ENCODE measurements at regions not wholly inside any gene's neighbourhood (a gene's known extent, or its start where the extent isn't known, plus 50 kb on each side); places are given as distances from the start of the nearest gene placed in this dataset.

DNA sequence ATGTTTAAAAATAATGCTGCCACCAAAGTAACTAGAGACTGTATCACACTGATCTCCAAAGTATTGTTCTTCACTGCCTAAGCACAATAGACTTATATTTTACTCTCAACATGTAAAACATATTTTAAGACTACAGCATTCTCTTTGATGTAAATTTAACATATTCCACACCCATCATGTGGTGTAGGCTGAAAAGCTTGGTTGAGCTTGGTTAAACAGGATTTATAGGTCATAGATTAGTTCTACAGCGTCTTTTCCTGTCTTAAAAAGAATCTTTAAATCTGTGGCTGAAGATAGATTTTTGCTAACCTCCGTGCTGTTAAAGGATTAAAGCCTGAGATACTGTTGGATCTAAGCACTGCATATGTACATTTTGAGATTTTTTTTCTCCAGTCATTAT, 379.9 kb downstream of the SH2D1A start:
- ChIA-PET POLR2A (interaction anchor here (4.0 kb wide), 1 partner anchor 11 kb away, joined by 29 read pairs; no protein-coding TSS in a partner anchor), CTCF (no interaction called here)
- no peaks in the 10 kb centered on the region for H3K36me3 ChIP-seq (ENCODE audit: insufficient read depth, low read length)
- H3K27ac ChIP-seq (ENCODE audit: low read depth in 1 of 2, low read length in 2 of 2), result no peak overlapping the region
- no peaks in the 10 kb centered on the region for H3K9me3 Mint-ChIP-seq
- H3K4me3 Mint-ChIP-seq, result peak overlapping the region; percentile 78
- intact Hi-C loops (cut with DNase I, micrococcal nuclease), result no loop called here
- peak overlapping the region; percentile 90 for H3K27ac Mint-ChIP-seq
- TF ChIP-seq, protein P1, sequence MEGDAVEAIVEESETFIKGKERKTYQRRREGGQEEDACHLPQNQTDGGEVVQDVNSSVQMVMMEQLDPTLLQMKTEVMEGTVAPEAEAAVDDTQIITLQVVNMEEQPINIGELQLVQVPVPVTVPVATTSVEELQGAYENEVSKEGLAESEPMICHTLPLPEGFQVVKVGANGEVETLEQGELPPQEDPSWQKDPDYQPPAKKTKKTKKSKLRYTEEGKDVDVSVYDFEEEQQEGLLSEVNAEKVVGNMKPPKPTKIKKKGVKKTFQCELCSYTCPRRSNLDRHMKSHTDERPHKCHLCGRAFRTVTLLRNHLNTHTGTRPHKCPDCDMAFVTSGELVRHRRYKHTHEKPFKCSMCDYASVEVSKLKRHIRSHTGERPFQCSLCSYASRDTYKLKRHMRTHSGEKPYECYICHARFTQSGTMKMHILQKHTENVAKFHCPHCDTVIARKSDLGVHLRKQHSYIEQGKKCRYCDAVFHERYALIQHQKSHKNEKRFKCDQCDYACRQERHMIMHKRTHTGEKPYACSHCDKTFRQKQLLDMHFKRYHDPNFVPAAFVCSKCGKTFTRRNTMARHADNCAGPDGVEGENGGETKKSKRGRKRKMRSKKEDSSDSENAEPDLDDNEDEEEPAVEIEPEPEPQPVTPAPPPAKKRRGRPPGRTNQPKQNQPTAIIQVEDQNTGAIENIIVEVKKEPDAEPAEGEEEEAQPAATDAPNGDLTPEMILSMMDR (IDR thresholded peaks at IDR 0.05), result no peak
- H3K27me3 Mint-ChIP-seq, result no peaks in the 10 kb centered on the region
- DNase-seq (no peak), ATAC-seq (ENCODE audit: poor library complexity) (peak; percentile 61)
- H3K4me1 Mint-ChIP-seq (ENCODE audit: low read depth), result peaks cover 79% of the 10 kb centered on the region
- peaks cover 6% of the 10 kb centered on the region for H3K4me1 ChIP-seq (ENCODE audit: insufficient read depth, low read length)
- no peak overlapping the region for H3K4me3 ChIP-seq (ENCODE audit: low read length)
- H3K9me3 ChIP-seq (ENCODE audit: control insufficient read depth in 1 of 2, insufficient read depth in 1 of 2, low read length in 2 of 2), result no peaks in the 10 kb centered on the region
- no peaks in the 10 kb centered on the region for H3K27me3 ChIP-seq (ENCODE audit: control insufficient read depth in 1 of 2, insufficient read depth in 2 of 2, low read length in 2 of 2)
- no peaks in the 10 kb centered on the region for H3K36me3 Mint-ChIP-seq (ENCODE audit: low read depth)

DNA sequence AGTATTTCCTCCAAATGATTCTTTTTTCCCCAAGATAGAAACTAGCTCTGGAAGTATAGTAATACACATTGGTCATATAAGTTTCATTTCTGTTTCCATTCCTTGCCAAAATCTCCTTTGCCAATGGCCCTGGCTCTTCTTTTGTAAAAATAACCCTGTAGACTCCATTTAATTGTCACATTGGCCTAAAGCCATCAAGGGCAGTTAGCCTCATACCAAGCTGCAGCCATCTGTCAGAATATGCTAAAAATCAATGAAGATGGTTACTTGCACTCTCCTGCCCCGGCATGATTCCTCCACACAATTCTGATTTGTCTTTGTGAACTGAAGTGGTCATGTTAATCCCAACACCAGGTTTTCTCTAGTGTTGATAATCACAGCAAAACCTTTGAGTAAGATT, 380.5 kb downstream of the SH2D1A start:
- Histone ChIP-seq H3K9me3 (ENCODE audit: control insufficient read depth in 1 of 2, insufficient read depth in 1 of 2, low read length in 2 of 2) (no peaks in the 10 kb centered on the region), H3K27ac (ENCODE audit: low read depth in 1 of 2, low read length in 2 of 2) (no peak overlapping the region), H3K4me1 (ENCODE audit: insufficient read depth, low read length) (peaks cover 6% of the 10 kb centered on the region), H3K27me3 (ENCODE audit: control insufficient read depth in 1 of 2, insufficient read depth in 2 of 2, low read length in 2 of 2) (no peaks in the 10 kb centered on the region), H3K36me3 (ENCODE audit: insufficient read depth, low read length) (no peaks in the 10 kb centered on the region), H3K4me3 (ENCODE audit: low read length) (no peak overlapping the region)
- intact Hi-C loops (cut with DNase I, micrococcal nuclease), result no loop called here
- Mint-ChIP-seq H3K9me3 (no peaks in the 10 kb centered on the region), H3K36me3 (ENCODE audit: low read depth) (no peaks in the 10 kb centered on the region), H3K27me3 (no peaks in the 10 kb centered on the region), H3K4me3 (peak overlapping the region; percentile 78), H3K4me1 (ENCODE audit: low read depth) (peaks cover 85% of the 10 kb centered on the region), H3K27ac (peak overlapping the region; percentile 90)
- TF ChIP-seq, protein P1 (IDR thresholded peaks at IDR 0.05), result no peak
- no peak for DNase-seq
- no peak for ATAC-seq (ENCODE audit: poor library complexity)
- ChIA-PET CTCF (no interaction called here), POLR2A (interaction anchor here (4.0 kb wide), 1 partner anchor 10 kb away, joined by 29 read pairs; no protein-coding TSS in a partner anchor)

DNA sequence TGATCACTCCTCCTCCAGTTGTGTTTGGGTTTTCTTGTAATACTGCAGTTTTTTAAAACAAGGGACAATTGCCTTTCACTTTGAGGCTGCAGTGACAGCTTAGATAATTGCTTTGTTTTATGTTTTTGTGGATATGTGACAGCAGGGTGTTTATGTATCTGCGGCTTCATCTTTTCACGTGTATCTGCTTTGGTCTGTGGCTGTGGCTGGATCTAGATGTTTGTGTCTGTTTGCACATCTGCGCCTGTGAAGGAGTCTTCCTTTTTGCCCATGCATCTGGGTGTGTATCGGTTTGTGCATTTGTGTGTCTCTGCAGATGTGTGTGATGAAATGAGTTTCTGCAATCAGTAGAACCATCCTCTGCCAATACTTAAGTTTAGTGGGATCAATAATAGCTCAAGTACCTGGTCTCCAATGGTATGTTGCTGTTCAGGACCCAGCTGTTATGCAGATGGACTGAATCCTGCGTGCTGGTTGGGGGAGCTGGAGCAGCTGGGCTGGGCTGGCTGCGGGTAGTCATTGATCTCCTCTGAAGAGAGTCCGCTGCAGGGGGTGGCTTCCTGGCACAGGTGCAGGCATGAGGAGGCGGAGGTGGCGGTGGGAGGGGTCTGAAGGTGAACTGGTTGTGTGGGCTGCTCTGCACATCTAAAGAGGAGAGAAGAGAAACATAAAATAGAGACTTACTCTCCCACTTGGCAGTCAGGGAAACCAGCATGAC, 390.3 kb downstream of the SH2D1A start:
- Histone ChIP-seq H3K4me3 (ENCODE audit: low read length) (peak overlapping the region; percentile 25), H3K27ac (ENCODE audit: low read depth in 1 of 2, low read length in 2 of 2) (peak overlapping the region in 1 of 2 donors; percentile 7), H3K27me3 (ENCODE audit: control insufficient read depth in 1 of 2, insufficient read depth in 2 of 2, low read length in 2 of 2) (no peaks in the 10 kb centered on the region), H3K9me3 (ENCODE audit: control insufficient read depth in 1 of 2, insufficient read depth in 1 of 2, low read length in 2 of 2) (no peaks in the 10 kb centered on the region), H3K36me3 (ENCODE audit: insufficient read depth, low read length) (no peaks in the 10 kb centered on the region), H3K4me1 (ENCODE audit: insufficient read depth, low read length) (peaks cover 12% of the 10 kb centered on the region)
- CTCF ChIA-PET, result no interaction called here
- DNase-seq, result peak; percentile 36 to 77 (median 60)
- TF ChIP-seq, protein P1 (IDR thresholded peaks at IDR 0.05), result no peak
- no peaks in the 10 kb centered on the region for H3K9me3 Mint-ChIP-seq
- H3K4me3 Mint-ChIP-seq, result peak overlapping the region; percentile 78
- no peaks in the 10 kb centered on the region for H3K36me3 Mint-ChIP-seq (ENCODE audit: low read depth)
- intact Hi-C loops (cut with DNase I, micrococcal nuclease), result loop anchor here in 1 of 2 experiments (5.0 to 10.0 kb wide), 3 partner anchors 64 to 522 kb away; partner anchors contain the start of gene SH2D1A
- ATAC-seq (ENCODE audit: poor library complexity), result peak; percentile 83
- POLR2A ChIA-PET, result interaction anchor here (0.6 to 3.0 kb wide), 6 partner anchors 10 to 519 kb away, joined by 3 to 29 read pairs (median 4); no protein-coding TSS in a partner anchor
- H3K4me1 Mint-ChIP-seq (ENCODE audit: low read depth), result peaks cover 58% of the 10 kb centered on the region
- peak overlapping the region; percentile 96 for H3K27ac Mint-ChIP-seq
- H3K27me3 Mint-ChIP-seq, result no peaks in the 10 kb centered on the region
